Limb (tissue), 2 donors: ENCODE measurements at regions not wholly inside any gene's neighbourhood (a gene's known extent, or its start where the extent isn't known, plus 50 kb on each side); places are given as distances from the start of the nearest gene placed in this dataset.
"Not testable (repeated sequence)": the region's sequence is repeated elsewhere in the genome, so short reads cannot be mapped to it uniquely, and the experiment has no call there.

Source experiments
- DNase-seq, 2 donors: peaks; one replicate each; pipeline ENCODE4 v3.0.0-alpha.2; 2016; ENCODE audit errors: extremely low spot score in 2 of 2

GRCh38 chr4:82248903-82249632 is 124.7 kb downstream of the HNRNPD start:
- no peak for DNase-seq

GRCh38 chr4:82247629-82248028 is 126.2 kb downstream of the HNRNPD start:
- no peak for DNase-seq

- no peak for DNase-seq
These were observed 126.6 kb downstream of the HNRNPD start for GRCh38 chr4:82247171-82247570.

- no peak for DNase-seq
These were observed 132.3 kb downstream of the HNRNPD start for GRCh38 chr4:82241534-82241933.

GRCh38 chr4:82240410-82240809 is 133.4 kb downstream of the HNRNPD start:
- DNase-seq: no peak

- DNase-seq: not testable (repeated sequence)
These were observed 136.6 kb downstream of the HNRNPD start for GRCh38 chr4:82237142-82237541.

- DNase-seq: no peak
These were observed 138.4 kb downstream of the HNRNPD start for GRCh38 chr4:82235346-82235745.

GRCh38 chr4:82232891-82233290 is 140.9 kb downstream of the HNRNPD start:
- DNase-seq: no peak

GRCh38 chr4:82231806-82232205 is 142.0 kb downstream of the HNRNPD start:
- DNase-seq: no peak

GRCh38 chr4:82230306-82230705 is 143.5 kb downstream of the HNRNPD start:
- DNase-seq: no peak

- no peak for DNase-seq
These were observed 148.8 kb downstream of the HNRNPD start for GRCh38 chr4:82225030-82225429.

GRCh38 chr4:82223715-82224114 is 150.1 kb downstream of the HNRNPD start:
- DNase-seq: no peak

GRCh38 chr4:82219346-82219745 is 154.4 kb downstream of the HNRNPD start:
- no peak for DNase-seq

- no peak for DNase-seq
These were observed 155.6 kb downstream of the HNRNPD start for GRCh38 chr4:82217986-82218715.

- no peak for DNase-seq
These were observed 157.6 kb downstream of the HNRNPD start for GRCh38 chr4:82216219-82216618.

GRCh38 chr4:82215800-82216199 is 158.0 kb downstream of the HNRNPD start:
- no peak for DNase-seq

- DNase-seq: no peak
These were observed 158.8 kb downstream of the HNRNPD start for GRCh38 chr4:82215039-82215438.

GRCh38 chr4:82213485-82214417 is 160.0 kb downstream of the HNRNPD start:
- DNase-seq: no peak

GRCh38 chr4:82201805-82202641 is 171.8 kb downstream of the HNRNPD start:
- DNase-seq: no peak

- DNase-seq: no peak
These were observed 172.5 kb downstream of the HNRNPD start for GRCh38 chr4:82201303-82201702.

GRCh38 chr4:82200046-82200445 is 173.7 kb downstream of the HNRNPD start:
- DNase-seq: no peak
